HEK293 (cell line): ENCODE measurements at regions not wholly inside any gene's neighbourhood (a gene's known extent, or its start where the extent isn't known, plus 50 kb on each side); places are given as distances from the start of the nearest gene placed in this dataset.

Experiments
- CTCF ChIP-seq: fragments of 450-650 bp; formaldehyde crosslinking; IDR thresholded peaks from 2 replicates; pipeline ENCODE4 v1.5.1; 2016; ENCODE audit warnings: missing biosample characterization, missing genetic modification characterization
- EGR2 ChIP-seq: fragments of 450-650 bp; formaldehyde crosslinking; IDR thresholded peaks from 2 replicates; pipeline ENCODE4 v1.5.1; 2016; ENCODE audit warnings: low read depth, missing biosample characterization, missing genetic modification characterization
- FEZF1 ChIP-seq: fragments of 450-650 bp; formaldehyde crosslinking; IDR thresholded peaks from 2 replicates; pipeline ENCODE4 v1.5.1; 2016; ENCODE audit warnings: missing biosample characterization, missing genetic modification characterization
- KLF8 ChIP-seq: fragments of 450-650 bp; formaldehyde crosslinking; IDR thresholded peaks from 2 replicates; pipeline ENCODE4 v1.5.1; 2016; ENCODE audit warnings: missing biosample characterization, missing genetic modification characterization
- OVOL3 ChIP-seq: fragments of 450-650 bp; formaldehyde crosslinking; IDR thresholded peaks from 2 replicates; pipeline ENCODE4 v1.5.1; 2016; ENCODE audit warnings: missing biosample characterization, missing genetic modification characterization
- PRDM2 ChIP-seq: fragments of 450-650 bp; formaldehyde crosslinking; IDR thresholded peaks from 2 replicates; pipeline ENCODE4 v1.5.1; 2016; ENCODE audit warnings: missing biosample characterization, missing genetic modification characterization, borderline replicate concordance
- RBAK ChIP-seq: fragments of 450-650 bp; formaldehyde crosslinking; IDR thresholded peaks from 2 replicates; pipeline ENCODE4 v1.5.1; 2016; ENCODE audit warnings: missing biosample characterization, missing genetic modification characterization
- SALL2 ChIP-seq: fragments of 450-650 bp; formaldehyde crosslinking; IDR thresholded peaks from 2 replicates; pipeline ENCODE4 v1.5.0; 2017; ENCODE audit warnings: missing biosample characterization, mild to moderate bottlenecking, missing genetic modification characterization, borderline replicate concordance
- SP3 ChIP-seq: fragments of 450-650 bp; formaldehyde crosslinking; IDR thresholded peaks from 2 replicates; pipeline ENCODE4 v1.5.1; 2016; ENCODE audit warnings: missing biosample characterization, missing genetic modification characterization
- ZBTB17 ChIP-seq: fragments of 450-650 bp; formaldehyde crosslinking; IDR thresholded peaks from 2 replicates; pipeline ENCODE4 v1.5.1; 2016; ENCODE audit warnings: missing biosample characterization, missing genetic modification characterization
- ZBTB44 ChIP-seq: fragments of 450-650 bp; IDR thresholded peaks from 2 replicates; pipeline ENCODE4 v1.5.1; 2018; ENCODE audit warnings: missing biosample characterization, mild to moderate bottlenecking, missing genetic modification characterization
- ZFP37 ChIP-seq: fragments of 450-650 bp; formaldehyde crosslinking; IDR thresholded peaks from 2 replicates; pipeline ENCODE4 v1.5.1; 2016; ENCODE audit warnings: missing biosample characterization, missing genetic modification characterization
- ZFP69B ChIP-seq: fragments of 450-650 bp; formaldehyde crosslinking; IDR thresholded peaks from 2 replicates; pipeline ENCODE4 v1.5.1; 2016; ENCODE audit warnings: missing biosample characterization, missing genetic modification characterization
- ZNF133 ChIP-seq: fragments of 450-650 bp; formaldehyde crosslinking; IDR thresholded peaks from 2 replicates; pipeline ENCODE4 v1.5.1; 2016; ENCODE audit warnings: missing biosample characterization, missing genetic modification characterization
- ZNF140 ChIP-seq: fragments of 450-650 bp; formaldehyde crosslinking; IDR thresholded peaks from 2 replicates; pipeline ENCODE4 v1.5.1; 2016; ENCODE audit warnings: missing biosample characterization, missing genetic modification characterization
- ZNF266 ChIP-seq: fragments of 450-650 bp; formaldehyde crosslinking; IDR thresholded peaks from 2 replicates; pipeline ENCODE4 v1.5.1; 2016; ENCODE audit warnings: missing biosample characterization, missing genetic modification characterization, low read depth
- ZNF280D ChIP-seq: fragments of 450-650 bp; formaldehyde crosslinking; IDR thresholded peaks from 2 replicates; pipeline ENCODE4 v1.5.1; 2016; ENCODE audit warnings: missing biosample characterization, missing genetic modification characterization
- ZNF302 ChIP-seq: fragments of 450-650 bp; formaldehyde crosslinking; IDR thresholded peaks from 2 replicates; pipeline ENCODE4 v1.5.1; 2016; ENCODE audit warnings: missing biosample characterization, missing genetic modification characterization, low read depth
- ZNF354C ChIP-seq: fragments of 450-650 bp; formaldehyde crosslinking; IDR thresholded peaks from 2 replicates; pipeline ENCODE4 v1.5.1; 2016; ENCODE audit warnings: missing biosample characterization, missing genetic modification characterization, low read depth, borderline replicate concordance
- ZNF362 ChIP-seq: fragments of 450-650 bp; formaldehyde crosslinking; IDR thresholded peaks from 2 replicates; pipeline ENCODE4 v1.5.1; 2016; ENCODE audit warnings: missing biosample characterization, missing genetic modification characterization
- ZNF426 ChIP-seq: fragments of 450-650 bp; formaldehyde crosslinking; IDR thresholded peaks from 2 replicates; pipeline ENCODE4 v1.5.1; 2017; ENCODE audit warnings: missing biosample characterization, missing genetic modification characterization, mild to moderate bottlenecking, inconsistent platforms, moderate library complexity
- ZNF473 ChIP-seq: fragments of 450-650 bp; formaldehyde crosslinking; IDR thresholded peaks from 2 replicates; pipeline ENCODE4 v1.5.1; 2017; ENCODE audit warnings: missing biosample characterization, missing genetic modification characterization
- ZNF621 ChIP-seq: fragments of 450-650 bp; formaldehyde crosslinking; IDR thresholded peaks from 2 replicates; pipeline ENCODE4 v1.5.1; 2017; ENCODE audit warnings: missing biosample characterization, missing genetic modification characterization
- ZNF670 ChIP-seq: fragments of 450-650 bp; formaldehyde crosslinking; IDR thresholded peaks from 2 replicates; pipeline ENCODE4 v1.5.1; 2016; ENCODE audit warnings: missing biosample characterization, missing genetic modification characterization, low read depth
- ZNF701 ChIP-seq: fragments of 450-650 bp; formaldehyde crosslinking; IDR thresholded peaks from 2 replicates; pipeline ENCODE4 v1.5.1; 2016; ENCODE audit warnings: missing biosample characterization, missing genetic modification characterization
- ZNF707 ChIP-seq: fragments of 450-650 bp; formaldehyde crosslinking; IDR thresholded peaks from 2 replicates; pipeline ENCODE4 v1.5.1; 2016; ENCODE audit warnings: missing biosample characterization, missing genetic modification characterization
- ZNF777 ChIP-seq: fragments of 450-650 bp; formaldehyde crosslinking; IDR thresholded peaks from 2 replicates; pipeline ENCODE4 v1.5.1; 2017; ENCODE audit warnings: missing biosample characterization, missing genetic modification characterization, borderline replicate concordance
- ZNF791 ChIP-seq: fragments of 450-650 bp; formaldehyde crosslinking; IDR thresholded peaks from 2 replicates; pipeline ENCODE4 v1.5.1; 2016; ENCODE audit warnings: missing biosample characterization, missing genetic modification characterization
- ZNF843 ChIP-seq: fragments of 450-650 bp; formaldehyde crosslinking; IDR thresholded peaks from 2 replicates; pipeline ENCODE4 v1.5.1; 2016; ENCODE audit warnings: missing biosample characterization, missing genetic modification characterization

DNA sequence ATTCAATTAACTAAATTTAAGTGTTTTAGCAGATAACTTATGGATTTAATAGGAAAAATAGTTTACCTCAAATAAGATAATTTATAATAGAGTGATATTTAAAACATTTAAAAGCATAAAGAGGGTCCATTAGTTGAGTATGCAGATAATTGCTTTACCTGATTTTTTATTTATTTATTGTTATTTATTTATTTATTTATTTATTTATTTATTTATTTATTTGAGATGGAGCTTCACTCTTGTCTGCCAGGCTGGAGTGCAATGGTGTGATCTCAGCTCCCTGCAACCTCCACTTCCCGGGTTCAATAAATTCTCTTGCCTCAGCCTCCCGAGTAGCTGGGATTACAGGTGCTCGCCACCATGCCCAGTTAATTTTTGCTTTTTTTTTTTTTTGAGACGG, 982.9 kb downstream of the TFAP2A start (continued):
- TF ChIP-seq OVOL3 (no peak), FEZF1 (tag by site-specific recombination) (no peak), ZNF362 (tag by site-specific recombination) (no peak), RBAK (no peak), ZNF621 (tag by site-specific recombination) (no peak), PRDM2 (tag by site-specific recombination) (no peak), SALL2 (no peak), CTCF (no peak), KLF8 (tag by site-specific recombination) (no peak), ZNF133 (tag by site-specific recombination) (no peak), ZNF777 (tag by site-specific recombination) (no peak), ZFP69B (tag by site-specific recombination) (no peak), ZNF791 (no peak), ZNF280D (no peak), ZNF843 (tag by site-specific recombination) (no peak), ZNF140 (tag by site-specific recombination) (peak; percentile 48; the same call in 1 of the 2 replicates), ZFP37 (tag by site-specific recombination) (no peak), ZBTB44 (no peak), ZNF266 (0 out of 2 replicates have a peak, but pooled peaks have one; percentile 41), ZNF701 (tag by site-specific recombination) (no peak), ZBTB17 (tag by site-specific recombination) (no peak), ZNF302 (tag by site-specific recombination) (no peak), ZNF354C (tag by site-specific recombination) (no peak), ZNF670 (tag by site-specific recombination) (no peak), ZNF473 (tag by site-specific recombination) (no peak), SP3 (no peak), ZNF707 (tag by site-specific recombination) (no peak), ZNF426 (tag by site-specific recombination) (peak; percentile 60), EGR2 (no peak)
